COR-L47 (cell line): ENCODE measurements at regions not wholly inside any gene's neighbourhood (a gene's known extent, or its start where the extent isn't known, plus 50 kb on each side); places are given as distances from the start of the nearest gene placed in this dataset.
"Not testable (repeated sequence)": the region's sequence is repeated elsewhere in the genome, so short reads cannot be mapped to it uniquely, and the experiment has no call there.

Experiments used
- DNase-seq: peaks from one replicate; lab custom pipeline; 2025; lab: John Stamatoyannopoulos, UW

- DNase-seq, result peak; percentile 77
Measured at GRCh38 chr5:91840412-91840811, 457.3 kb upstream of the ARRDC3 start.

DNA sequence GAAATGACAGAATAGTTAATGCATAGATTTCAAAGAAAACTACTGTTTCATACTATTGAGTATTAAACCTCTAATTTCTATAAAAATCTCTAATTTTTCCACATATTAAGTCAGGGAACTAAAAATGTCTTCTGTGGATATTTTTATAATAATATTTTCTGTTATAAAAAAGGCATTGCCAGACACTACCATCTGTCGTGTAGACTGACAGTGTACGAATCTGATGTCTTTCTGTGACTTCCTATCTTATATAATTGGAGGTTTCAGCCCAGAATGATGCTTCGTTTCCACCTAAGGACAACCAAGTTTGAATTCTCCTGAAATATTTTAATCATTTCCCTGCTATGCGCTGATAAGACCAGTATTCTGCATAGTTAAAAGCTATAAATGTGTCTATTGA, 456.6 kb upstream of the ARRDC3 start:
- no peak for DNase-seq

DNA sequence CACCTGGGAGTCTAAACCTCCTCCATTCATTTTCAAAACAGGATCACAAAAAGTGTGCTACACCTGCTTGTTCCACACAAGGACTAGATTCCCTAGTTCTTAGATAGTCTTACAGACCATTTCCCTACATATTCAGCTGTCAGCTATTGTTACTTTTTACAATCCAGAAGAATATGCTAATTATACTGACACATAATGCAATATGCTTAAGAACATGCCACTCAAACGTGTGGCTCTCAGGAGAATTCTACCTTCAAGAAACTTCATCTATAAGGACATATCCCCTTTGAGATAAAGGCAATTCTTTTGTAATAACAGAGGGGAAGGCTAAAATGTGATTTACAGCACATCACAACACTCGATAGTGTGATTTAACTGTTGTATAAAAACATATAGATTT, 456.1 kb upstream of the ARRDC3 start:
- DNase-seq, result no peak

- no peak for DNase-seq
Measured at GRCh38 chr5:91830361-91830953, 447.3 kb upstream of the ARRDC3 start.

DNA sequence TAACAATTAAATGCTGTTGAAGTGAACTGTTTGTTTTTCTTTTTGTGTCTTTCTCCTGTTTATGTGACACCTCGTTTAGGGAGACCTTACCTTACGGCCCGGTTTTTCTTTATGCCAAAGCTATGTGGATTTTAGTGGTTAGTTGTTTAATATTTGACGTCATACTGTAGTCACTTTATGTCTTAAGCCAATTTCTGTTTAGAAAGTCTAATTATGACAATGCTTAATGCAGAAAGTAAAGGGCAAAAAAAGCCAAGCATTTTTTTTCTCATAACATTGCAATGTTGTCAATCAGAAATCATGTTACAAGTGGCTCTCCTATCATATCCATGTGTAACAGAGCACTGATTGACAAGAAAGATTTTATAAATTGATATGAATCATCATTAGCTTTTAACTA, 442.5 kb upstream of the ARRDC3 start:
- DNase-seq, result no peak

- DNase-seq, result no peak
Measured at GRCh38 chr5:91824406-91824805, 441.3 kb upstream of the ARRDC3 start.

GRCh38 chr5:91820874-91821273, 437.8 kb upstream of the ARRDC3 start:
- no peak for DNase-seq

DNA sequence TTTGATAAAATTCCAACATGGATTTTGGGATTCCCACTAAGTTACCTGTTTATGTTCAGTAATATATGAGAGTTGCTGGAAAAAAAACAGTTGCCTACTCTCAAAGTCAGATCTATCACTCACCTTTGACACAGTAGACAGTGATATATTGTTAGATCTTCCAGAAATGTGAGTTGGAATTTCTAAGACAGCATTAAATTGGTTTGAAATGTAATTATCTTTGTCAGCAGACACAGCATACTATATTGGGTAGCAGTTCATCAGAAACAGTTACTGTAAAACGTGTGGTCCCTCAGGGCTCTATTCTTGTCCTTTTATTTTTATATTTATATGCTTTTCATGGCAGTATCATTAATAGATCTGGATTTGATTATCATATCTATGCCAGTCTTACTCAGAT, 433.6 kb upstream of the ARRDC3 start:
- no peak for DNase-seq

GRCh38 chr5:91797576-91797975, 414.5 kb upstream of the ARRDC3 start:
- DNase-seq, result no peak

DNA sequence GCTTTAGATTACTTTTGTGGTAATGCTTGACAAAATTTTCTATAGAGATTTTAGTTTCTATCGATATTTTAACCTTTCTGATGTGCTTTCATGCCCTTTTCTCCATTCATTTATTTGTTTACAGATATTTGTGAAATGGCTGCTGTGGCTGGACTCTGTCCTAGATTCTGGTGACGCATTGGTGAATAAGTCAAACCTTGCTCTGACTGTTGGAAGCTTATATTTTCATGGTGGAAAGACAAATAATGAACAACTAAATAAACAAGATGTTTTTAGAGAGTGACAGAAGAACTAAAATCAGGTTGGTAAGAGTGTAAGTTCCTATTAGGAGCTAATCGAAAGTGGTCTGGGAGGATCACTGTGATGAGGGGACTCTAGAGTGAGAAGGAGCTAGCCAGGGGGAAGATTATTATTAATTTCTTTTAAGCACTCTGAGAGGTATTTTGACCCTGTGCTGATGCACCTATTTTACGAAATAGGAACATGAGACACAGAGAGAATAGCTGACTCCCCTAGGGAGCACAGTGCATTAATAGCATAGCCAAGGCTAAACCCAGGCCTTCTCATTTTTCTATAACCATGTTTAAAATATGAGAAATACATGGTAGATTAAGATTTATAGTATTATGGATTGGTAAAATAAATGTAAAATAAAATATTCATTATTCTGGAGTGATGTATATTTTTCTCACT, 411.9 kb upstream of the ARRDC3 start:
- DNase-seq, result no peak

DNA sequence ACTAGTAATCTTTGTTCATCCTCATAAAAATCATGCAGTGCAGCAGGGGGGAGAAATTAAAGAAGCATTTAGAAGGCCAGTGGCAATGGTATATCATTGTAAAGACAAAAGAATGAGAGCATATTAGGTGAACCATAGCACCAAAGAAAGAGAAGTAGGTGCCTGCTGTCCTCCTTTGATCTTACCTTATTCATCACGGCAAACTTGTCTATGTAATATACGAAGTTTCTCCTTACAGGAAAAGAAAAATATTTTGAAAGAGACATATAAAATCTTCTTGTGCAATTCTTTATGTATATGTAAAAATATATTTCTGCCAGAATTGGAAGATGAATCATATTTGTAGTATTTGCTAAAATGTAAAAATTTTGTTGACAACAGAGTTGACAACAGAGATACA, 411.3 kb upstream of the ARRDC3 start:
- no peak for DNase-seq

DNA sequence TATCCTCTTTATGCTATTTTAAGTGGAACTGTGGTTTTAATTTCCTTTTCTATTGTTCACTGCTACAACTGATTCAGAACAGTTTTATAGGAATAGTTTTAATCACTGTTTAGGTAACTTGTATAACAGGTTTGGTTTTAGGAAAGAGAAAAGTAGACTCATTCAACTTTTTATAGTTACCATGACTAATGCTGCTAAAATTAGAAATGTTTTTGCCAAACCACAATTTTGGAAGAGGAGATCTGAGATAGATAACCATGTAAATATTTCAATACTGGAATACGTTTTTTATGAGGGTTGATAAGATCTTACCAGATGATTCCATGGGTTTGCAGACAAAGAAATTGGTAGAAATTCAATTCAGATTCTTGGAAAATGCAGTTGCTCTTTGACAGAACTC, 404.6 kb upstream of the ARRDC3 start:
- no peak for DNase-seq

DNA sequence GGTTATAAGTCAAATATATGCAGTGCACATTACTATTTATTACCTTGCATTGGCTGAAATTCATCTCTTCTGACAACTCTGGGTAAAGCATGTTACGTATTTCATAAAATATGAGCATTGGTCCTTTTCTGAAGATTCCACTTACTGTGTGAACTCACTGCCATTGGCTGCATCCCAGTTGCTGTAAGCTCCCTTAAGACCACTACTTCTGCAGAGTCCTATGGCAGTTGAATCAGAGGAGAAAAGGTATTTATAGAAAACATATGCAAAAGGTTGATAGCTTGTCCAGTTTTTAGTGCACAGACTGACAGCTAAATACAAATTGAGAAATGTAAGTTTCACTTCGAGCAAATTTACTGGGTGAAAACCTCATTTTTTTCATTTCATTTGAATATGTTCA, 394.6 kb upstream of the ARRDC3 start:
- no peak for DNase-seq

- DNase-seq, result no peak
Measured at GRCh38 chr5:91776249-91776648, 393.1 kb upstream of the ARRDC3 start.

DNA sequence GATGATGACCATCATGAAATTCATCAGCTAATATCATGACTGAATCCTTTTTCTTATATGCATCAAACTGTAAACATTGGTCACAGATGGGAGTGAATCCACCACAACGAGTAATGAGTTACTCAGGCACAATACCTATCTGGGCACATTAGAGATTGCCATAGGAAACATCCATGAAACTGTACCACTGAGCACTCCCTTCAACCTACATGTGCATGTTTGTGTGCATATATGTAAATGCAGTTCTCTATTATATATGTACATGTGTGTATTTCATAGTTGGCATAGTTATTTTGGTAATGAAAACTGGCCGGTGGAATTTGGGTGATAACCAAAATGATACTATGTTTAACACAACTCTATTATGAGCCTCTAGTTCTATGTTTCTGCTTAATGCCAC, 387.3 kb upstream of the ARRDC3 start:
- no peak for DNase-seq

DNA sequence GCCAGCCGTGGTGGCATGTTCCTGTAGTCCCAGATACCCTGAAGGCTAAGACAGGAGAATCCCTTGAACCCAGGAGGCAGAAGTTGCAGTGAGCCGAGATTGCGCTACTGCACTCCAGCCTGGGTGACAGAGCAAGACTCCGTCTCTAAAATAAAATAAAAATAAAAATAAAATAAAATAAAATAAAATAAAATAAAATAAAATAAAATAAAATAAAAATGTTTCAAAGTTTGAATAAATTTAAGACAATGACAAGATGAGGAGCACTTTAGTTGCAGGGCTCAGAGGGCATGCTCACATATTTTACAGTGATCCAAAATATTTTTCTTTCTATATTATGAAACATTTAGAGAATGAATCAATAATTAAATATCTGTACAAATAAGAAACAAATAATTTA, 374.3 kb upstream of the ARRDC3 start:
- not testable (repeated sequence) for DNase-seq

- DNase-seq, result no peak
Measured at GRCh38 chr5:91754990-91755389, 371.9 kb upstream of the ARRDC3 start.

GRCh38 chr5:91744470-91744869, 361.4 kb upstream of the ARRDC3 start:
- not testable (repeated sequence) for DNase-seq

- no peak for DNase-seq
Measured at GRCh38 chr5:91742550-91742949, 359.4 kb upstream of the ARRDC3 start.

DNA sequence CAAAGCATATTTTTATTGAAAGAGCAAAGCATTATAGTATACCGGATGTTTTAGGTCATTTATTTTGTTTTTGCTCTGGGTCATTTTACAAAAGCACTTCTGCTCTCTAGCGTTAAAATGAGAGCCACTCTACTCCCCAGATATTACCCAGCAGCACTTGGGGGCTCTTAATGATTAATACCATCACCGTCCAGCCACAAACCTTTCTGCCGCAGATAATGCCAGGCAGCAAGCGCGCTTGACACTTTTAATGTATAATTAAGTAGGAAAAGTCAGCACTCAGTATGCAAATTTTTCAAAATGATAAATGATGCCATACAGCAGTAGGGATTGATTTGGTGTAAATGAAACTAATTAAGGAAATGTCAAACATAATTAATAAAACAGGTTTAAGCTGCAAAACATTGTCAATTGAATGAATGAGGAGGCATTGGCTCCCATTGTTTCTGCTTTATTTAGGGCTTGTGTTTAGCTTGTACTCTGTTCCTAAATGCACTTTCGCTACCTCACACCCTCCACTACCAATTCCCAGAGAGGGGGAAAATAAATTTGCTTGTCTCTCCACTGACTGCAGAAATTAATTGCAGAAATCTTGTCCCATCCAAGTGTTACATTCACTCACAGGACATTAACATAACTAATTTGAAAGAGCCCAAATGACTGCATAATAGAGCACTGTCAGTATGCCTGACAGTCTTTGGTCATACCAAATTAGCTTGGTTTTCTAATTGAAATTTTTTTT, 358.8 kb upstream of the ARRDC3 start:
- DNase-seq, result no peak

GRCh38 chr5:91730026-91730425, 346.9 kb upstream of the ARRDC3 start:
- no peak for DNase-seq

GRCh38 chr5:91727463-91727862, 344.3 kb upstream of the ARRDC3 start:
- DNase-seq, result no peak

DNA sequence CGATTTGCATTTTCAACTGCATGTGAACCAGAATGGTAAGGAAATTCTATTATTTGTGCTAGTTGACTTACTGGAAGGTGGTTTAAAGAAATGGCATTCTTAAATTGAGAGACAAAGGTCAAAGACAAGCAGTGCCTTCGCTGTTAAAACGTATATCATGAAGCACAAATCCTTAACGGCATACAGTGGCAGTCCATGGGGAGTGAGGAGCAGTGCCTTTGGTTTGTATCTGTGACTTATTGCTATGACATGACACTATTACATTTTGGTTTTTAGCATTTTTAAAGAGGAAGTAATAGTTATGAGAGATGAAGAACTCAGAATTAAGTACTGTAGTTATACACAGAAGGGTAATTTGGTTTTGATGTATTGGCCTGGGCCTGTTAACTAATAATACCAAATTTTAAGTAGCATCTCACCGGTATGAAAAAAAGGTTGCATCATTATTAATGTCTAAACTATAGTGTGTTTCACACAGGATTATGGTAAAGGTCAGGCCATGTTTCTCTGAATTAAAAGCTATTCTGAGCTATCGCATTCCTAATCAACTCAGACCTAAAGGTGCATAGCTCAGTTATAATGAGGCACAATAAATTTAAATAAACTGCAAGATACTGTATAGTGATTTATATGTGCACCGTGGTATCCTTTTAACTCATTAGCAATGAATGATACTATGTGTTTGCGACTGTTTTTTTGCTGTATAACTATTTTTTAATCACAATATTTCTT, 339.8 kb upstream of the ARRDC3 start:
- no peak for DNase-seq
